NOMO-1 treated with dmso at 0.1 percent for 144 hours (cell line): ENCODE measurements at regions not wholly inside any gene's neighbourhood (a gene's known extent, or its start where the extent isn't known, plus 50 kb on each side); places are given as distances from the start of the nearest gene placed in this dataset.

Experiments
- DNase-seq: peaks from one replicate; lab custom pipeline; 2025; ENCODE audit not compliant: unreplicated experiment; lab: John Stamatoyannopoulos, UW

DNA sequence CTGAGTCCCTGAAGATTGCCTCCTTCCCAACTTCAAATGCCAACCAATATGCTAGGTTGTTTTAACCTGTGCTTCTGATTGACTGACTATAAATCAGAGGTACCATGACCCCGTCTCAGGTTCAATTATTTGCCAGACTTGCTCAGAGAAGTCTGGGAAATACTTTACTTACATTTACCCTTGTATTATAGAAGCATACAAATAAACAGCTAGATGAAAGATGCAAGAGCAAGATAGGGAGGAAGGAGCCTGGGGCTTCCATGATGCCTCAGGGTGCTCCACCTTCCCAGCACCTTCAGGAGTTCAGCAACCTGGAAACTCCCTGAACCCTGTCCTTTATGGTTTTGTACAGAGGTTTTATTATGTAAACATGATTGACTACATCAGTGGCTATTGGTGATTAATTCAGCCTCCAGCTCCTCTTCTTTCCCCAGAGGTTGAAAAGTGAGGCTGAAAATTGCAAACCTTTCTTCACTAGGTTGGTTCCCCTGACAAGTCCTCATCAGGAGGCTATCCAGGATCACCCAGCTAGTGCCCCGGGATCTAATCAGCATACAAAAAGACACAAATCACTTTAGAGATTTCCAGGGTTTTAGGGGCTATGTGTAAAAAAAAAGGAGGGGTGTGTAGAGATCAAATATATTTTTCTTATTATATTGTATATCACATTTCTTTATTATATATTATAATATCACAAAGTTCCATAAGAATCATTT lies 547.7 kb downstream of the EPM2A start:
- DNase-seq, result no peak

DNA sequence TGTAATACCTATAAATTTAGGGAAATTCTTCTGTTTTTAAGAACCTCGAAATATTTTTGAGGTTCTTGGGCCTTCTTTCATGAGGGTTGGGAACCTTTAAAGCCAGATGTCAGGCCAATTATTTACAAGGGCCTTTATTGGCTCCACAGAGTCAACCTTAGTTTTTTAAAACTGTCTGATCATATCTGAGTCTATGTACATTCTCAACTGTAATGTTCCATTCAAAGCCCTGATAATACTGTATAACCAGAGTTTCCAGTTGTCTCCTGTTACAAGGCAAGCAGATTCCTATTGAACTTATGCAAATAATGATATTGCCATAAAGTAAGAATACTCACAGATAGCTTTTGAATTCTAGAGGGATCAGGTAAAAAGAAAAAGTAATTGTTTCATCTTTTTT lies 545.5 kb downstream of the EPM2A start:
- no peak for DNase-seq

DNA sequence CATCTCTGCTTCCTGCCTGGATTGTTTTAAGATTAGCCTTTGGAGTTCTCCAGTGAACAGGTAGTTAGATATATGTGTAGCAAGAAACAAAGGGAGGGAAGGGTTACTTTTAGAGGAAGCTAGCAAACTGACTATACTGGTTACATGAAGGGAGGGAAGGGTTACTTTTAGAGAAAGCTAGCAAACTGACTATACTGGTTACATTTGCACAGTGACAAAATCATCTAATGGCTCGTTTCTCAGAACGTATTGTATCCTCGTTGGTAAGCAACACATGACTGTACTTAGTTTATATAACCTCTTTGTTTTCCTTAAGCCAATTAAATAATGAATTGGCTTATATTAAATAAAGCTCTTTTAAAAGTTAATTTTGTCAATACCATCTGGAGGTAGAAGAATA lies 540.9 kb downstream of the EPM2A start:
- no peak for DNase-seq

DNA sequence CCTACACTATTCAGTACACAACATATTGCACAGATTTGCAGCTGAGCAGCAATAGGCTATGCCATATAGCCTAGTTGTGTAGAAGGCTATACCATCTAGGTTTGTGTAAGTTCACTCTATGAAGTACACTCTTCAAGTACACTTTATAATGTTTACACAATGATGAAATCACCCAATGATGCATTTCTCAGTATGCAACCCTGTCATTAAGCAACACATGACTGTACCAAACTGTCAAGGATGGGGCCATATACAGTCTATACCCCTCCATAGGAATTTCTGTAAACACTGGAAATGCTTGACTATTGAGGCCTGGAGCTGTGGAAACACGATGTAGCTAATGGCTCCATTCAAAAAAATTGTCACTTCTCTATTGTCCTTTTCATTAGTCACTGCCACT lies 535.4 kb downstream of the EPM2A start:
- DNase-seq, result no peak

DNA sequence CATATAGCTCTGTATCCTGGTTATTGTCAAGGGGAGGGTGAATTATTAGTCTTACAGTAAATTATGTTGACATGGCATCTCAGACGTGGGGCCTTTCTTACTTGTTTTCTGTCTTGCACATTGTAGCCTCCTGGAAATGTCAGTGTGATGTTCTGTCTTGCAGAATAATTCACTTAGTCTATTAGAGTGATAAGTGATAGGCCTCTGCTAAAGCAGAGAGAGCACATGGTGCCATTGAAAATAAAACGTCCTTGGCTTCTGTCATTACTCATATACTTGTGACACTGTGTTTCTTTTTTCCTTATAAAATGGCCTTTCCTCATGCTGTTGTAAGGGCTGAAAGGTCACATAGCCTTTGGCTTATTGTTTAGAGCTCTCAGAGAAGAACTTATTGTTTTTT lies 531.0 kb downstream of the EPM2A start:
- no peak for DNase-seq

DNA sequence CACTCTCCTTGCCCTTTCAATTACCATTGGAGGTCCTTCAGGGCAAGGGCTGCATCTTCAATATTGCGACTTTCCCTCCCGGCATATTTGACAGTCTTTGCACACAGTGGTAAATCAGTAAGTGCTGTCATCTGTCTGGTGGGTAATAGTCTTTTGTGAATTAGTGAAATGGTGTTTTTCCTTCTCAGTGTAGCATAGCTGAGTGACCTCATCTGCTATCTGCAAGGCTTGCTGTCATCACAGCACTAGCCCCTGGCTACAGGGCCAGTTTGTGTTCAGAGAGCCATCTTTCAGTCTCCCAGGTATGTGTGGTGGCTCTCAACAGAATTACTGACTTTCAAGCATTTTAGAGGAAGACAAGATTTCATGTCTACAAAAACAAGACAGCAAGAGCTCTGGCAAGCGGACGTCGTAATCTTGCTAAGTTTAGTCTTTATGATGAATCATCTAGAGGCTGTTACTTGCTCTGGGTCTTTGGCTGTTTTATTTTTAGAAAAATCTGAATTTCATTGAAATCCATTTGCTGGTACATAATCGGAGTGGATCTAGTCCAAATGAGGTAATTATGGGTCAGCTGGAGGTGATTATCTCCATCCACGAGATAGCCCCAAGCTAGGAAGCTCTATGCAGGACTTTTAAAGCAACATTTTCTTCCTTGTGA lies 528.9 kb downstream of the EPM2A start:
- peak; percentile 32 for DNase-seq

DNA sequence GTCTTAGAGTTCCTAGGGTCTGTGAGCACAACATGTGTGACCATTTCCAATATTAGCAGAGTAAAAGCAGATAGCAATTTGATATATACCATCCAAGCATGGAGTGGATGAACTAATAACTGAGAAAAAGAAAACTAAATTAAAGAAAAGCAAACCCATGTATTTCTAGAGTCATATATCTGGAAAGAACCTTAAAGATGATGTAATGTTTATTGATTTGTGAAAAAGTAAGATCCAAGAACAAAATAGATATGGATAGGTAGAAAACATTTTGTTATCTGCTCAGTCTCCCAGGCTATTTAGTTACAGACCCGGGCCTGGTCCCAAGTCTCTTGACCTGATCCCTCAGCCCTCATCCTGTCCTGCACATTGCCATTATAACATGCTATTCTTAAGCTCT lies 526.8 kb downstream of the EPM2A start:
- DNase-seq, result no peak

DNA sequence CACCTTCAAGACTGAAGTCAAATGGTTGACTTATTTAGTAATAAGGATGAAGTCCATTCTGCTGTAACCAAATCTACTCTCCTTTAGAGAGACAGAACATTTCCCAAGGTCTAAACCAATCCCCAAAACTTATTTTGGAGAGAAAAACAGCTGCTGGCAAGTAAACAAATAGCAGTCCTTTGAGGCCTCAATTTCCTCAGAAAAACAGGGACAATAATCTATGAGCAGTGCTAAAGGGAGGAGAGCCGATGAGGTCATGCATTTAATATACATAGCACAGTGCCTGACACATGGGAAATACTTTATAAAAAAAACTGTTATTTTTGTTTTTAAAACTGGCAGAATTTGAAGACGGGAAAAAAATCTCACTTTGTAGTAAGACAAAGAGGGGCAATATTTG lies 526.0 kb downstream of the EPM2A start:
- DNase-seq, result no peak

DNA sequence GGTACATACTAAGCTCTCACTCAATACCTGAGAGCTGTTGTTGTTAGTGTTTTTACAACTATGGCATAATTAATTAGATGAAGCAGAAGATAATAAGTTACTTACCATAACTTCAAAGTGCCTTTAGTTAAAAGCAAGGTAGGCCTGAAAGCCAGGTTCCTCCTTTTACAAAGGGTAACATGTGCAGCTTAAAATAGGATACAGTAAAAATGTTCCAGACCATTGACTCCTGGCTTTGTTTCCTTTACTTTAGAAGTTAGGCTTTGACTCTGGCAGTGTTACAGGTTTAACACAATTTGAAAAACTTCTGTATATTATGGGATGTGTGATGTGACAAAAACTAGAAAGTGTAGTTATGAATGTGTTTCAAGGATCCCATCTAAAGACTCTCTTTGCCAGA lies 522.5 kb downstream of the EPM2A start:
- DNase-seq, result no peak

DNA sequence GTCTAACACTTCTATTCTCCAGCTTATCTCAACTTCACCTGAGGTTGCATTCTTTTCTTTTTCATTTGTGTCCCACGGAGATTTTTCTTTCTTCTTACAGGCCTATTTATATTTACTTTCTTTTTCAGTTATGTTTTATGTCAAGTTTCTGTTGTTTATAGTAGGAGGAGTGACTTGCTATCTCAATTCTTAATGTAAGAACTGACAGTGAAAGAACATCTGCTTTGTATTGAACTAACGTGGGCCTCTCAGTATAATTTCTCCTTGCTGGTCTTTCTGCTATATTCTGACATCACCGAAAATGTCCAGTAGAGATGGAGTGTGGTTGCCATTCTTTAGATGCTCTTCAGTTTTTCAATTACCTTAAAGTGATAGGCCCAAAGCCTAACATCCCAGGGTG lies 521.7 kb downstream of the EPM2A start:
- no peak for DNase-seq

DNA sequence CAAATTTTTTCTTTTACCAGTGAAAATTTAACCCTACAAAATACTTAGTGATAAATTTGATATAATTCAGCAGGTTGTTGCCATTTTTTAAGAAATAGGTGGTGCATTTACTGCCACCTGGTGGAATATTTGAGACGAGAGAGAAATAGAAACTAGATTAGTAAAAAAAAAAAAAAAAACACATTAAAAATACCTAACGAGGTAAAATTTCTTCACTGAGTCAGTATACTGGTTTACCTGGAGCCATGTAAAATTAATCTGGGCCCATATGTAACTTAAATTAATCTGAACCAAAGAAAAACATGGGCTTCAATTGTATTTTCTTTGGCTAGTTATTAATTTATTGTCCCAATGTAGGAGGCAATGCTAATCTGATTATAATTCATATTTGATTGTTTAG lies 520.8 kb downstream of the EPM2A start:
- DNase-seq, result no peak

DNA sequence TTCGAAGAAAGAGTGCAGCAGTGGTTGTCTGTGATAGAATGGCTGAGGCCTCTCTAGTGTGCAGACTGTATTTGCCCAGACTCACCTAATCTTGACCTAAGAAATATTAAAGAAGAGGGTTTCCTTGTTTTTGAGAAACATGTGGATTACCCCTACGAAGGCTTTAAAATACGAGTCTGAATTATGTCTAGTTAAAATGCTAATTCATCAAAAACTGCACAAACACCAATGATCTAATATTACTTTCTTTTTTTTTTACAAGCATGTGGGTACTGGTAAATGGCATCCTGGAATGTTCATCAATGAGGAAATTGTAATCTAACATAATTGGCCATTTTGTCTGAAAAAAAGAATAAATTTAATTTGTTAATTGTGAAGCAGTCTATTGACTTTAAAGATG lies 510.9 kb downstream of the EPM2A start:
- no peak for DNase-seq

DNA sequence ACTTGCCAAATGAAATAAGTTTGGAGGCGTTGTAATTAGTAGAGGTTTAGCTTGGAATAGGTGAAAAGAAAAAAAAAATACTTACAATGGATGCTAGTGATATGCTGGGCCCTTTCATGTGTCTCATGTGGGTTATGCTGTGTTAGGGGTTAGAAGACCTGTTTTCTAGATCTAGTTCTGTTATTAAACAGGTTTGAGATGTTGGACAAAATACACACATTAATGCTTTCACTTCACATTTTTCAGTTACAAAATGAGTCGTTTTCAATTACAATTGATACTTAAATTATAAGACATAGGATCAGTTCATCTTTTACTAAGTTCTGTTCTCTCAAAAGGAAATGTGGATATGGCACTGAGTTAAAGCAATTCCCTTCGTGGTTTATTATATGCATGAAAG lies 509.8 kb downstream of the EPM2A start:
- no peak for DNase-seq

DNA sequence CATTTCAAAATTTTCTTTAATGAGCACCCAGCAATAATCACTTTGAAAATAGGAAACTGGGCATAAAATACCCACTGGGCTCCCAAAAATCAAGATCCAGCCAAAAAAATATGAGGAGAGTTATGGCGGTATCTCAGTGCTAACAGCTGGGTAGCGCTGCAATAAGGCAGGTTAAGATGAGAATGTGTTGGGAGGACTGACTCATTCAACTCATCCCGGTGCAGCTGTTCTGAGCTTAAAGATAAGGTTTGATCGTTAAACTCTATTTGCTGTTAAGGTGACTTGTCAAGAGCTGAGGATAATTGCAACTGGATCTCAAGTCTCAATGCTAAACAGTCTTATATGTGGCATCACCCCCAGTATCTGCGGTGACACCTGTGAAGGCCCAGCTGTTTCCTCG lies 507.7 kb downstream of the EPM2A start:
- no peak for DNase-seq

DNA sequence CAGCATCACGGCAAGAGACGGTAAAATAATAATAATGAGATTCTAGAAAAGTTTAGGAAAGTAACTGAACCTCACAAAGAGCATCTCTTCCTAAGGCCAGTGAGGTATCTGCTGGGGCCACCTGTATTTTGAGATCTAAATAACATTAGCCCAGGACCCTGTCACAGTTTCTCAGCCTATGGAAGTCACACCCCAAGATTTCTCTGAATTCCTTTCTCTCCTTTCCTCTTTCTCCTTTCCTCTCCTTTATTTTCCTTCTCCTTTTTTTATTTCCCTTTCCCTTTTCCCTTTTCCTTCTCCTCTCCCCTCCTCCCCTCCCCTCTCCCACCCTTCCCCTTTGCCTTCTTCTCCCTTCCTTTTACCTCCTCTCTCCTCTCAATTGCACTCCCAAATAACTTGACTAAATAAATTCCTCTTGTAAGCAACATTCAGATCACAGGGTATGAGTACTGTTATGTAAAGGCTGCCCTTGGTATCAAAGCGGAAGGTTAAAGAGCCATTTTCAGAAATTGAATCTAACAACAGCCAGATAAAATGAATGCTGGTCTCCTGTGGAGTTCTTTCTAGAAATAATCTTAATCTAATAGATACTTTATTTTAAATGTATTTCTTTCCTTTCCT lies 506.2 kb downstream of the EPM2A start:
- no peak for DNase-seq

DNA sequence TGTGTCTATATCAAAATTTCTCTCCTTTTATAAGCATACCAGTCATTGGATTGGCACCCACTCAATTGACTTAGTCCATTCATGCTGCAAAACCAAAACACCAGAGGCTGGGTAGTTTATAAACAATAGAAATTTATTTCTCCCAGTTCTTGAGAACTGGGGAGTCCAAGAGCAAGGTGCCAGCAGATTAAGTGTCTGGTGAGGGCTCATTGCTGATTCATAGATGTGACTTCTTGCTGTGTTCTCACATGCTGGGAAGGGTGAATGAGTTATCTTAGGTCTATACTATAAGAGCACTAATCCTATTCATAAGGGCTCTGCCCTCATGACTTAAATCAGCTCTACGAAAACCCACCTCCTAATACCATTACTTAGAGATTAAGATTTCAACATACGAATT lies 501.4 kb downstream of the EPM2A start:
- no peak for DNase-seq

DNA sequence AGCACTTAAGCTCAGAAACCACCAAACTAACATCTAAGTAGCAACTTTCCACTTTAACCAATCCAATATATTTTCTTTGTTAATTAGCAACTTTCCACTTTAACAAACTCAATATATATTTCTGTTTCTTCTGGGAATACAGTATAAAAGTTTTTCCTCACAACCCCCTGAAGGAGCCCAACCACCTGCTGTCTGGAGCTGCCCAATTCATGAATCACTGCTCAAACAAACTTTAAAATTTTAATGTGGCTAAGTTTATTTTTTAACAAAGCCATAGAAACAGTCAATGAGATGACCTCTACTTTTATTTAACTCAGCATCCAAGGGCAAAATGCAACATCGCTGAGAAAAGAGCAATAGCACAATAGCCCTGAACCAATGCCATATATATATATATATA lies 500.1 kb downstream of the EPM2A start:
- DNase-seq, result no peak

DNA sequence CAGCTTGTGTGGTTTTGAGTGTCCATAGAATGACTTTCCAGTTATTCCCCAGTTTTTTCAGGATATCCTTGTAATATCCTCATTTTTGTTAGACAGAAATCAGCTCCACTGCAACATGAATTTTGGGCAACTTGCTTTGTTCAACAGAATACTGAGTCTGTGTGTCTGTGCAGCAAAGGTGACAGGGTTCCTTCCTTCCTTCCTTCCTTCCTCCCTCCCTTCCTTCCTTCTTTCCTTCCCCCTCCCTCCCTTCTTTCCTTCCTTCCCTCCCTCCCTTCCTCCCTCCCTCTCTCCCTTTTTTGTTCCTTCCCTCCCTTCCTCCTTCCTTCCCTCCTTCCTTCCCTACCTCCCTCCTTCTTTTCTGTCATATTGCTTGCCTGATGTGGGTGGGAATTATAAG lies 496.5 kb downstream of the EPM2A start:
- no peak for DNase-seq

DNA sequence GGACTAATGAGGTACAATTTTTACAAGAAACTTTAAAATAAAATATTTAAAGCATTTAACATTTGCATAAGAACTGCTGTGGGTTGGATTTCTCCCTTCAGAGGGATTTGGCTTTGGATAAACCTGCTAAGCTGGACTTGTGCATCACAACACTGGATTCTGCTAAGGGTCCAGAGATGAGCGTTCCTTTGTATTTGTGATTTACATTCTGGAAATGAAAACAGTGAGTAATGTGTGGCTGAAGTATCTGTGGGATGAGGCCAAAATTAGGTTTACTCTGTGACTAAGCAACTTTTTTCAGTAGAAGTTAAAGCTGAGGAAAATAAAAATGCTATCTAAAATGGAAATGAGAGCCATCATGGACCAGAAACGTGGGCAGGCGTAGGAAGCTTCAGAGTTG lies 494.3 kb downstream of the EPM2A start:
- DNase-seq, result no peak

DNA sequence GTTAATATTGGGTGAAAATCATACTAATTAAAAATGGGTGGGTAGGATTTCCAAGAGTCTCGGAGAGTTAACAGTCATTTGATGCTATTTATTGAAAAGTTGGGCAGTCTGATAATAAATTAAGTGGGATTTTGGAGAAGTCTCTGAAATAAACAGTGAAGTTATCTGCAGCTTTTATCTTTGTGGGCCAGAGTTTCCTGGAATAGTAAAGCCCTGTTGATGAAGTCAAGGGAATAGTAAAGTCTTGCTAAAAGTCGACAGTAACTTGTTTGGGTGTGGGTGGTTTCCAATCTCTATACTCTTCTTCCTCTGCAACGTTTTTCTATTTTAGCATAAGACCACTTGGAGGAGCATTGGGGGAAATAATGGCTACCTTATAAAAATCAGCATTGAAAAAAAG lies 493.6 kb downstream of the EPM2A start:
- no peak for DNase-seq

DNA sequence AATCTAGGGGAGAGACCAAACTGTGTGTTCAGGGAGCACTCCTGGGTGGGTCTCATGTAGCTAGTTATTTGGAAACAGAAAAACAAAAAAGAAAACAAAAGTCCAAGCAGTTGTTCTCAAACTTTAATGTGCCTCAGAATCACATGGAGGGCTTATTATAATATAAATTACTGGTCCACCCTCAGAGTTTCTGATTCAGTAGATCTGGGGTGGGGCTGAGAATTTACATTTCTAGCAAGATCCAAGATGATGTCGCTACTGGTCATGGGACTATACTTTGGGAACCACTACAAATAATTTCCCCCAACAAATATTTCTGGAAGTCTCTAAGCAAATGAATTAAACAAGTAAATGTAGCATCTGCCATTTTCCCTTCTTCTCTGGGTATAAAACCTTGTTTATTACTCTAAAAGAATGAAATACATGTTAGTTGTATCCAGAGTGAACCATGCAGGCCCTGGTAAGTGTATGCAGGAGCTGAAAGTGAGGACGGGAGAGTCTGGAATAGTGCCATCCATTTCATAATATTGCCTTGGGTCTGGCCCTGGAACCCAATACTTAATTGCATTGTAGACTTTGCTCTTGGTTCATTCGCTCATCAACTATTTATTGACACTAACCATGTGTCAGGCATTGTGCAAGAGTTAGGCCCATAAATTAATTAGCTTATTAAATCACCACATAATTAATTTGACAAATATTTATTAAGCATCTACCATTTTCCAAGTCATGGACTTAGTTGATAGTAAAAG lies 490.8 kb downstream of the EPM2A start:
- DNase-seq, result no peak

DNA sequence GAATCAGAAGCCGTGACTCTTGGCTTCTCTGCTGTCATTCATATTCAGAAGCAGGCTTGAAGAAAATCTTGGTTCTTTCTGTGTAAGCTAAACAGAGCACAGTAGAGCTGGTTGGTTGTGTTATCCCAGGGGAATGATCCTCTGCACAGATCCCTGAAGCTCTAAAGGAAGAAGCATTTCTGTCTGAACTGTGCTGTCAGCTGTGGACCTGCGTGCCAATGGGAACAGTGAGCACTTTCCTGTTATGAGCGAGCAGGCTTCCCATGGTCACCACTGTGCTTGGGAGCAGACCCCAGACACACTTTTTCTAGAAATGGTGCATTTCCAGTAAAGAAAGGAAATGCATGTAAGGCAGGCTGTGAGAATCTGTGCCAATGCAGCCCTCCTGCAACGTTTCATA lies 490.2 kb downstream of the EPM2A start:
- no peak for DNase-seq
